OCI-LY7 (cell line): ENCODE measurements at regions not wholly inside any gene's neighbourhood (a gene's known extent, or its start where the extent isn't known, plus 50 kb on each side); places are given as distances from the start of the nearest gene placed in this dataset.

Experiments
- BruUV-seq: library from RNA; stranded (reverse); fragments of 400-500 nt; replicated peaks from 2 replicates; lab custom pipeline; 2021; lab: Mats Ljungman, UMichigan
- CTCF ChIA-PET: fragments of 300-600 bp; sonication (Branson Sonifier 250); formaldehyde crosslinking; loops from one replicate; lab custom pipeline; 2022; ENCODE audit warnings: antibody characterized with exemption; ENCODE audit not compliant: unreplicated experiment; lab: Charles Lee
- POLR2A ChIA-PET: fragments of 300-600 bp; sonication (Branson Sonifier 250); formaldehyde crosslinking; loops from one replicate; lab custom pipeline; 2022; ENCODE audit warnings: antibody characterized with exemption; lab: Charles Lee
- DNase-seq: peaks from one replicate; pipeline ENCODE4 v3.0.0-alpha.2; 2015; ENCODE audit warnings: low spot score
- H2AFZ ChIP-seq: fragments of 200-600 bp; sonication (generic), shearing (Covaris generic); 2 replicates; pipeline ENCODE4 v1.6.1; 2014; ENCODE audit warnings: mild to moderate bottlenecking, antibody characterized with exemption, low read length, moderate library complexity
- H3K27ac ChIP-seq: fragments of 200-600 bp; sonication (generic); 2 replicates; pipeline ENCODE4 v1.5.1; 2014; ENCODE audit warnings: mixed run types, low read depth, mild to moderate bottlenecking, moderate library complexity, low read length, inconsistent platforms; ENCODE audit not compliant: poor library complexity, severe bottlenecking
- H3K36me3 ChIP-seq: fragments of 200-600 bp; sonication (generic); 2 replicates; pipeline ENCODE4 v1.6.1; 2014; ENCODE audit warnings: mild to moderate bottlenecking, antibody characterized with exemption, low read length, moderate library complexity, mixed read lengths; ENCODE audit not compliant: insufficient read depth
- H3K4me1 ChIP-seq: fragments of 200-600 bp; sonication (generic); 2 replicates; pipeline ENCODE4 v1.5.1; 2014; ENCODE audit warnings: mild to moderate bottlenecking, low read length; ENCODE audit not compliant: insufficient read depth, poor library complexity, severe bottlenecking
- H3K4me2 ChIP-seq: fragments of 200-600 bp; sonication (generic); 2 replicates; pipeline ENCODE4 v1.6.1; 2014; ENCODE audit warnings: mild to moderate bottlenecking, low read length
- H3K4me3 ChIP-seq: fragments of 200-600 bp; sonication (generic); 2 replicates; pipeline ENCODE4 v1.5.1; 2014; ENCODE audit warnings: mild to moderate bottlenecking, low read depth, low read length; ENCODE audit not compliant: poor library complexity, severe bottlenecking
- H3K79me2 ChIP-seq: fragments of 200-600 bp; sonication (generic); 2 replicates; pipeline ENCODE4 v1.6.1; 2016; ENCODE audit warnings: low read depth, mild to moderate bottlenecking, low read length, moderate library complexity, mixed read lengths; ENCODE audit not compliant: insufficient read depth
- H3K9me2 ChIP-seq: fragments of 200-600 bp; sonication (generic); 2 replicates; pipeline ENCODE4 v1.6.1; 2016; ENCODE audit warnings: mild to moderate bottlenecking, low read length, mixed read lengths; ENCODE audit not compliant: insufficient read depth
- H3K9me3 ChIP-seq: fragments of 200-600 bp; sonication (generic); 2 replicates; pipeline ENCODE4 v1.6.1; 2014; ENCODE audit warnings: mild to moderate bottlenecking, mixed run types, low read length, mixed read lengths
- H4K20me1 ChIP-seq: fragments of 200-600 bp; sonication (generic); 2 replicates; pipeline ENCODE4 v1.6.1; 2014; ENCODE audit warnings: mild to moderate bottlenecking, antibody characterized with exemption, low read length, moderate library complexity, mixed read lengths; ENCODE audit not compliant: insufficient read depth
- EZH2phosphoT487 ChIP-seq: fragments of 200-600 bp; sonication (generic); IDR thresholded peaks from 2 replicates; pipeline ENCODE4 v1.6.1; 2018; ENCODE audit warnings: low read depth, borderline replicate concordance, mild to moderate bottlenecking, mixed run types, antibody characterized with exemption, low read length, moderate library complexity, mixed read lengths
- intact Hi-C: fragments of 100-400 bp; cut with micrococcal nuclease; formaldehyde crosslinking; loops from one replicate; pipeline ENCODE4 v1.10.0; 2022; ENCODE audit not compliant: unreplicated experiment
- TF ChIP-seq, protein P1 (sequence below): fragments of 200-600 bp; sonication (generic); conservative IDR thresholded peaks from 2 replicates; pipeline ENCODE4 v1.5.1; 2014; ENCODE audit warnings: mild to moderate bottlenecking, antibody characterized with exemption, low read length, moderate library complexity, mixed read lengths

DNA sequence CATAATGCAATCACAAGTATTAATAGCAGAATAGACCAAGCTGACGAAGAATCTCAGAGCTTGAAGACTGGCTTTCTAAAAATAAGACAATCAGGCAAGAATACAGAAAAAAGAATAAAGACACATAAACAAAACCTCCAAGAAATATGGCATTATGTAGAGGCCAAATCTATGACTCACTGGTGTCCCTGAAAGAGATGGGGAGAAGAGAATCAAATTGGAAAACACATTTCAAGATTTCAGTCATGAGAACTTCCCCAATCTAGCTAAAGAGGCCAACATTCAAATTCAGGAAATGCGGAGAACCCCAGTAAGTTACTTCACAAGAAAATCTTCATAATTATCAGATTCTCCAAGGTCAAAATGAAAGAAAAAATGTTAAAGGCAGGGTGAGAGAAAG lies 69.0 kb upstream of the PDE7B start:
- H3K36me3 ChIP-seq: no peaks in the 10 kb centered on the region
- TF ChIP-seq, protein P1, sequence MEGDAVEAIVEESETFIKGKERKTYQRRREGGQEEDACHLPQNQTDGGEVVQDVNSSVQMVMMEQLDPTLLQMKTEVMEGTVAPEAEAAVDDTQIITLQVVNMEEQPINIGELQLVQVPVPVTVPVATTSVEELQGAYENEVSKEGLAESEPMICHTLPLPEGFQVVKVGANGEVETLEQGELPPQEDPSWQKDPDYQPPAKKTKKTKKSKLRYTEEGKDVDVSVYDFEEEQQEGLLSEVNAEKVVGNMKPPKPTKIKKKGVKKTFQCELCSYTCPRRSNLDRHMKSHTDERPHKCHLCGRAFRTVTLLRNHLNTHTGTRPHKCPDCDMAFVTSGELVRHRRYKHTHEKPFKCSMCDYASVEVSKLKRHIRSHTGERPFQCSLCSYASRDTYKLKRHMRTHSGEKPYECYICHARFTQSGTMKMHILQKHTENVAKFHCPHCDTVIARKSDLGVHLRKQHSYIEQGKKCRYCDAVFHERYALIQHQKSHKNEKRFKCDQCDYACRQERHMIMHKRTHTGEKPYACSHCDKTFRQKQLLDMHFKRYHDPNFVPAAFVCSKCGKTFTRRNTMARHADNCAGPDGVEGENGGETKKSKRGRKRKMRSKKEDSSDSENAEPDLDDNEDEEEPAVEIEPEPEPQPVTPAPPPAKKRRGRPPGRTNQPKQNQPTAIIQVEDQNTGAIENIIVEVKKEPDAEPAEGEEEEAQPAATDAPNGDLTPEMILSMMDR: no peak
- no peak for TF ChIP-seq EZH2phosphoT487
- intact Hi-C loops: no loop called here
- BruUV-seq: no TSS peak
- no peak overlapping the region for H3K27ac ChIP-seq
- H3K9me2 ChIP-seq: no peaks in the 10 kb centered on the region
- H3K79me2 ChIP-seq: no peaks in the 10 kb centered on the region
- no peak for DNase-seq
- H2AFZ ChIP-seq: no peak overlapping the region
- H3K4me3 ChIP-seq: no peak overlapping the region
- CTCF ChIA-PET: no interaction called here
- no peak overlapping the region for H3K4me2 ChIP-seq
- POLR2A ChIA-PET: interaction anchor here (0.6 kb wide), 1 partner anchor 143 kb away, joined by 3 read pairs; no protein-coding TSS in a partner anchor
- H3K4me1 ChIP-seq: no peaks in the 10 kb centered on the region
- H4K20me1 ChIP-seq: no peaks in the 10 kb centered on the region
- no peaks in the 10 kb centered on the region for H3K9me3 ChIP-seq

DNA sequence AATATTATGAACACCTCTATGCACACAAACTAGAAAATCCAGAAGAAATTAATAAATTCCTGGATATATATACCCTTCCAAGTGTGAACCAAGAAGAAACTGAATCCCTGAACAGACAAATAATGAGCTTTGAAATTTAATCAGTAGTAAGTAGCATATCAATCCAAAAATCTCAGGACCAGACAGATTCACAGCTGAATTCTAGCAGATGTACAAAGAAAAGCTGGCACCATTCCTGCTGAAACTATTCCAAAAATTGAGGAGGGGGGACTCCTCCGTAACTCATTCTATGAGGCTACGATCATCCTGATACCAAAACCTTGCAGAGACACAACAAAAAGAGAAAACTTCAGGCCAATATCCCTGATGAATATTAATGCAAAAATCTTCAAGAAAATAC lies 67.0 kb upstream of the PDE7B start:
- H3K4me2 ChIP-seq: no peak overlapping the region
- no peaks in the 10 kb centered on the region for H3K36me3 ChIP-seq
- POLR2A ChIA-PET: interaction anchor here (0.8 kb wide), 1 partner anchor 31 kb away, joined by 3 read pairs; no protein-coding TSS in a partner anchor
- no peak for DNase-seq
- no peaks in the 10 kb centered on the region for H4K20me1 ChIP-seq
- CTCF ChIA-PET: no interaction called here
- BruUV-seq: no TSS peak
- H3K9me2 ChIP-seq: no peaks in the 10 kb centered on the region
- H3K79me2 ChIP-seq: no peaks in the 10 kb centered on the region
- H3K27ac ChIP-seq: no peak overlapping the region
- no peaks in the 10 kb centered on the region for H3K9me3 ChIP-seq
- no peaks in the 10 kb centered on the region for H3K4me1 ChIP-seq
- intact Hi-C loops: no loop called here
- no peak for TF ChIP-seq EZH2phosphoT487
- TF ChIP-seq, protein P1: no peak
- H2AFZ ChIP-seq: no peak overlapping the region
- H3K4me3 ChIP-seq: no peak overlapping the region

DNA sequence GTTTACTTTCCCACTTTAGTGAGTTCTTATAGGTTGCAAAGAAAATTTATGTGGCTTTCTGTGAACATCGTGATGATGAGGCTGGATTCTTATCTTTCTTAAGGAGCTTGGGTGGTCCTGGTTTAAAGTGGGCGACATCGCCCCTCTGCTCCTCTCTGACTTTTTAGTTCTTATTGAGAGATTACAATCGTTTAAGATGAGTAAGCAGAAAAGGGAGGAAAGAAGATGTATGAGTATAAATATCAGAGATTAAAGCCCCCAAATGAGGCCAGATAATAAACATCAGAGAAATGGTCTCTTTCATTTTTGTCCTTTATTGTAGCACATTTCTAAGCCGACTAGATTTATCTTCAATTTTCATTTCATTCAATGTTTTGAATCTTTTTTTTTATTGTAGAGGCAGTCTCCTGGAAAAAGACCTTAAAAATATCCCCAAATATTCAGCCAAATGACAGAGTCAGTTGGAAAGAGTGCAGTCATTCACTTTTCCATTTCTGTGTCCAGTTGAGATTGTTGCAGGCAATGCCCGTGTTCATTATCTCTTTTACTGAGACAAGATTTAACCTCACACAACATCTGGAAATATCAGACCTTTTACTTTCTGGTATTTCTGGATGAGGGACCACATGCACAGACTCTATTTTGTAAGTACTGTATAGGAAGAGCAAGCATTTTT lies 62.0 kb upstream of the PDE7B start:
- TF ChIP-seq EZH2phosphoT487: no peak
- TF ChIP-seq, protein P1: no peak
- CTCF ChIA-PET: no interaction called here
- H3K9me3 ChIP-seq: no peaks in the 10 kb centered on the region

More for the DNA sequence above, 62.0 kb upstream of the PDE7B start:
- H3K4me1 ChIP-seq: no peaks in the 10 kb centered on the region
- no peak for DNase-seq
- no peak overlapping the region for H3K27ac ChIP-seq
- no peak overlapping the region for H3K4me2 ChIP-seq
- no peak overlapping the region for H3K4me3 ChIP-seq
- POLR2A ChIA-PET: interaction anchor here (0.6 kb wide), 1 partner anchor 26 kb away, joined by 4 read pairs; no protein-coding TSS in a partner anchor
- H2AFZ ChIP-seq: no peak overlapping the region
- no peaks in the 10 kb centered on the region for H3K9me2 ChIP-seq
- intact Hi-C loops: no loop called here
- no peaks in the 10 kb centered on the region for H4K20me1 ChIP-seq
- no TSS peak for BruUV-seq
- H3K79me2 ChIP-seq: no peaks in the 10 kb centered on the region
- no peaks in the 10 kb centered on the region for H3K36me3 ChIP-seq
